Caco-2 (cell line): ENCODE measurements at regions not wholly inside any gene's neighbourhood (a gene's known extent, or its start where the extent isn't known, plus 50 kb on each side); places are given as distances from the start of the nearest gene placed in this dataset.

Source experiments
- BruUV-seq: library from RNA; stranded (reverse); fragments of 400-500 nt; replicated peaks from 2 replicates; lab custom pipeline; 2021; lab: Mats Ljungman, UMichigan
- CTCF ChIA-PET: fragments of 300-600 bp; sonication (Branson Sonifier 250); formaldehyde crosslinking; loops from one replicate; lab custom pipeline; 2022; ENCODE audit warnings: antibody characterized with exemption; lab: Charles Lee
- POLR2A ChIA-PET: fragments of 300-600 bp; sonication (Branson Sonifier 250); formaldehyde crosslinking; loops from one replicate; lab custom pipeline; 2022; ENCODE audit warnings: antibody characterized with exemption; lab: Charles Lee
- DNase-seq, 2 experiments: peaks; one replicate each; pipeline versions ENCODE4 v3.0.0 to v3.0.0-alpha.2; 2020 to 2022
- H3K27me3 ChIP-seq: replicated peaks from 2 replicates; pipeline ENCODE4 v1.6.0; 2011; ENCODE audit warnings: low read length; ENCODE audit not compliant: control insufficient read depth, insufficient read depth
- H3K36me3 ChIP-seq: 2 replicates; pipeline ENCODE4 v1.5.1; 2011; ENCODE audit warnings: low read length; ENCODE audit not compliant: control insufficient read depth, insufficient read depth
- H3K4me1 ChIP-seq: fragments of 250-450 bp; sonication (Bioruptor Pico); 2 replicates; pipeline ENCODE4 v1.5.1; 2020; ENCODE audit warnings: mild to moderate bottlenecking
- H3K4me3 ChIP-seq: 2 replicates; pipeline ENCODE4 v1.5.1; 2011; ENCODE audit warnings: low read depth, mild to moderate bottlenecking, control low read depth, low read length
- H3K9me3 ChIP-seq: fragments of 250-450 bp; sonication (Bioruptor Pico); 2 replicates; pipeline ENCODE4 v1.5.1; 2020; ENCODE audit warnings: mild to moderate bottlenecking, moderate library complexity
- H3K27ac Mint-ChIP-seq: one replicate; pipeline ENCODE4 v1.8.0; 2022; ENCODE audit warnings: mixed read lengths; ENCODE audit not compliant: unreplicated experiment
- H3K27me3 Mint-ChIP-seq: one replicate; pipeline ENCODE4 v1.8.0; 2022; ENCODE audit warnings: mixed read lengths; ENCODE audit not compliant: insufficient read depth, unreplicated experiment
- H3K36me3 Mint-ChIP-seq: one replicate; pipeline ENCODE4 v1.8.0; 2022; ENCODE audit warnings: mild to moderate bottlenecking, mixed read lengths; ENCODE audit not compliant: insufficient read depth, unreplicated experiment
- H3K4me1 Mint-ChIP-seq: one replicate; pipeline ENCODE4 v1.8.0; 2022; ENCODE audit warnings: low read depth, mixed read lengths; ENCODE audit not compliant: unreplicated experiment
- H3K4me3 Mint-ChIP-seq: one replicate; pipeline ENCODE4 v1.8.0; 2022; ENCODE audit warnings: mild to moderate bottlenecking, moderate library complexity, mixed read lengths; ENCODE audit not compliant: unreplicated experiment
- H3K9me3 Mint-ChIP-seq: one replicate; pipeline ENCODE4 v1.8.0; 2022; ENCODE audit warnings: mixed read lengths; ENCODE audit not compliant: unreplicated experiment
- CTCF ChIP-seq, 2 experiments: fragments of 200-600 bp in 1 of 2; IDR thresholded peaks; 1 replicate in 1 of 2; 2 replicates in 1 of 2; pipeline versions ENCODE4 v1.5.1 to v1.8.0; 2011 to 2022; ENCODE audit warnings: antibody characterized with exemption in 1 of 2, control low read depth in 1 of 2, inconsistent platforms in 1 of 2, low read depth in 1 of 2, low read length in 1 of 2, mild to moderate bottlenecking in 1 of 2, moderate library complexity in 1 of 2; ENCODE audit not compliant: insufficient read depth in 1 of 2, severe bottlenecking in 1 of 2, unreplicated experiment in 1 of 2
- intact Hi-C: fragments of 100-400 bp; cut with micrococcal nuclease; formaldehyde crosslinking; loops from one replicate; pipeline ENCODE4 v1.10.0; 2022; ENCODE audit not compliant: unreplicated experiment

- H3K4me1 Mint-ChIP-seq = no peaks in the 10 kb centered on the region
- intact Hi-C loops = no loop called here
- Histone ChIP-seq H3K4me1 (no peaks in the 10 kb centered on the region), H3K36me3 (no peaks in the 10 kb centered on the region), H3K27me3 (no peaks in the 10 kb centered on the region), H3K9me3 (peaks cover 4% of the 10 kb centered on the region; the same call in 1 of the 2 replicates), H3K4me3 (no peak overlapping the region)
- no peak for DNase-seq
- POLR2A ChIA-PET = no interaction called here
- TF ChIP-seq CTCF (IDR thresholded peaks at IDR 0.05; ENCODE audit: insufficient read depth in 1 of 2, low read depth in 1 of 2, low read length in 1 of 2, severe bottlenecking in 1 of 2, unreplicated experiment in 1 of 2) = no peak
- no peak overlapping the region for H3K27ac Mint-ChIP-seq
- no TSS peak for BruUV-seq
- H3K4me3 Mint-ChIP-seq = no peak overlapping the region
- CTCF ChIA-PET = no interaction called here
- peaks cover 23% of the 10 kb centered on the region for H3K9me3 Mint-ChIP-seq
- no peaks in the 10 kb centered on the region for H3K27me3 Mint-ChIP-seq
- H3K36me3 Mint-ChIP-seq = no peaks in the 10 kb centered on the region
These were observed 164.2 kb downstream of the PRL start for GRCh38 chr6:22132656-22133055.

DNA sequence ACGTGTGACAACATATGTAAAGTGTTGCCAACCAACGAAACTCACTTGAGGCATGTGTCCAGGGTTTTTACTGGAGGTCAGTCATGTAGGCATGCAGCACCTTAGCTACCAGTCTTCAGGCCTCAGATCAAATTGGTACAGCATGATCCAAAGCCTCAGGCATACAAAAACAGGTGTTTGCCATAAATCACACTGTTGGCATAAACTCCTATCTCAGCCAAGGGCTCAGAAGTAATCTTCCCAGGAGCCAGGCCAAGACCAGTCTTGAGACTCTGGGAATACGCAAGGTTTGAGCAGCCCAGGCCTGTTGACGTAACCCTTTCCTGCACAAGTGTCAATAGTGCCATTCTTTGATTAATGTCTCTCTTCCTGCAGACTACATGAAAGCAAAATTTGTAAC is 163.5 kb downstream of the PRL start:
- H3K27me3 Mint-ChIP-seq = no peaks in the 10 kb centered on the region
- Histone ChIP-seq H3K9me3 (peaks cover 4% of the 10 kb centered on the region; the same call in 1 of the 2 replicates), H3K27me3 (no peaks in the 10 kb centered on the region), H3K4me1 (no peaks in the 10 kb centered on the region), H3K36me3 (no peaks in the 10 kb centered on the region), H3K4me3 (no peak overlapping the region)
- ChIA-PET CTCF (no interaction called here), POLR2A (no interaction called here)
- no peaks in the 10 kb centered on the region for H3K4me1 Mint-ChIP-seq
- no peak for DNase-seq
- H3K36me3 Mint-ChIP-seq = no peaks in the 10 kb centered on the region
- H3K27ac Mint-ChIP-seq = no peak overlapping the region
- no peak for TF ChIP-seq CTCF (IDR thresholded peaks at IDR 0.05; ENCODE audit: insufficient read depth in 1 of 2, low read depth in 1 of 2, low read length in 1 of 2, severe bottlenecking in 1 of 2, unreplicated experiment in 1 of 2)
- H3K4me3 Mint-ChIP-seq = no peak overlapping the region
- intact Hi-C loops = no loop called here
- peaks cover 23% of the 10 kb centered on the region for H3K9me3 Mint-ChIP-seq
- BruUV-seq = no TSS peak

DNA sequence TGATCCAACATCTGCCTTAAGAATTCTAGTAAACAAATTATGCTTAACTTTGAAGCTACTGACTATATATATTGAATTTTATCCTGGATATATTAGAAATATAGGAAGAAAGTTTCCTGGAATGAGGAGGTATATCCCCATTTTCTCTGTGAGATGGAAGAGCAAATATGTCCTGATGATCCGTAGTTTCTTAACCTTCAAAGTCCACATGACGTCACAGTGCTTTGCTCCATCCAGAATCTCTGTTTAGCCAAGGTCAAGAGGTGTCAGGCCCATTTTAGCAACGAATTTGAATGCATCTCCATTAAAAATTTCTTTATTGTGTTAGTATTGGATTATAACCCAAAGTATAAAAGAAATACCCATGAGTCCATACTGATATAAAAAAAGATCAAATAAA is 162.5 kb downstream of the PRL start:
- no peaks in the 10 kb centered on the region for H3K36me3 Mint-ChIP-seq
- BruUV-seq = no TSS peak
- CTCF ChIA-PET = no interaction called here

More for the DNA sequence above, 162.5 kb downstream of the PRL start:
- POLR2A ChIA-PET = no interaction called here
- H3K9me3 ChIP-seq = peaks cover 4% of the 10 kb centered on the region; the same call in 1 of the 2 replicates
- intact Hi-C loops = no loop called here
- Mint-ChIP-seq H3K9me3 (peaks cover 22% of the 10 kb centered on the region), H3K27ac (no peak overlapping the region), H3K4me3 (no peak overlapping the region), H3K4me1 (no peaks in the 10 kb centered on the region), H3K27me3 (no peaks in the 10 kb centered on the region)
- H3K36me3 ChIP-seq = no peaks in the 10 kb centered on the region
- no peak overlapping the region for H3K4me3 ChIP-seq
- H3K4me1 ChIP-seq = no peaks in the 10 kb centered on the region
- H3K27me3 ChIP-seq = no peaks in the 10 kb centered on the region
- TF ChIP-seq CTCF (IDR thresholded peaks at IDR 0.05; ENCODE audit: insufficient read depth in 1 of 2, low read depth in 1 of 2, low read length in 1 of 2, severe bottlenecking in 1 of 2, unreplicated experiment in 1 of 2) = no peak
- no peak for DNase-seq
